HuH-7 (cell line): ENCODE measurements at regions not wholly inside any gene's neighbourhood (a gene's known extent, or its start where the extent isn't known, plus 50 kb on each side); places are given as distances from the start of the nearest gene placed in this dataset.
"Not testable (repeated sequence)": the region's sequence is repeated elsewhere in the genome, so short reads cannot be mapped to it uniquely, and the experiment has no call there.

ENCODE experiments used
- DNase-seq: peaks from one replicate; pipeline ENCODE4 v3.0.0; 2011; ENCODE audit warnings: low spot score

- DNase-seq: peak; percentile 40
Measured at GRCh38 chr2:147416099-147416498, 428.7 kb upstream of the ACVR2A start.

- DNase-seq: not testable (repeated sequence)
Measured at GRCh38 chr2:147414656-147415055, 430.2 kb upstream of the ACVR2A start.

GRCh38 chr2:147408357-147408756, 436.5 kb upstream of the ACVR2A start:
- no peak for DNase-seq

GRCh38 chr2:147405651-147406050, 439.2 kb upstream of the ACVR2A start:
- no peak for DNase-seq

- DNase-seq: no peak
Measured at GRCh38 chr2:147398996-147399395, 445.8 kb upstream of the ACVR2A start.

- no peak for DNase-seq
Measured at GRCh38 chr2:147398301-147398700, 446.5 kb upstream of the ACVR2A start.

- no peak for DNase-seq
Measured at GRCh38 chr2:147396890-147397289, 447.9 kb upstream of the ACVR2A start.

GRCh38 chr2:147394179-147394790, 450.5 kb upstream of the ACVR2A start:
- DNase-seq: no peak

- no peak for DNase-seq
Measured at GRCh38 chr2:147392180-147392579, 452.6 kb upstream of the ACVR2A start.

- no peak for DNase-seq
Measured at GRCh38 chr2:147390475-147390874, 454.4 kb upstream of the ACVR2A start.

GRCh38 chr2:147389218-147389617, 455.6 kb upstream of the ACVR2A start:
- DNase-seq: no peak

- no peak for DNase-seq
Measured at GRCh38 chr2:147388217-147388616, 456.6 kb upstream of the ACVR2A start.

GRCh38 chr2:147386284-147386683, 458.5 kb upstream of the ACVR2A start:
- DNase-seq: no peak

GRCh38 chr2:147385600-147385999, 459.2 kb upstream of the ACVR2A start:
- DNase-seq: no peak

- no peak for DNase-seq
Measured at GRCh38 chr2:147384659-147385058, 460.2 kb upstream of the ACVR2A start.

- DNase-seq: no peak
Measured at GRCh38 chr2:147382322-147382948, 462.4 kb upstream of the ACVR2A start.

GRCh38 chr2:147378403-147378802, 466.4 kb upstream of the ACVR2A start:
- no peak for DNase-seq

- DNase-seq: no peak
Measured at GRCh38 chr2:147375073-147375472, 469.8 kb upstream of the ACVR2A start.

- DNase-seq: no peak
Measured at GRCh38 chr2:147374423-147374811, 470.4 kb upstream of the ACVR2A start.

GRCh38 chr2:147373800-147374422, 470.9 kb upstream of the ACVR2A start:
- DNase-seq: peak; percentile 43

GRCh38 chr2:147368306-147368705, 476.5 kb upstream of the ACVR2A start:
- no peak for DNase-seq

- no peak for DNase-seq
Measured at GRCh38 chr2:147366279-147366678, 478.6 kb upstream of the ACVR2A start.

- no peak for DNase-seq
Measured at GRCh38 chr2:147365622-147366021, 479.2 kb upstream of the ACVR2A start.

GRCh38 chr2:147364597-147364996, 480.2 kb upstream of the ACVR2A start:
- DNase-seq: no peak
